OCI-LY7 (cell line): ENCODE measurements at regions not wholly inside any gene's neighbourhood (a gene's known extent, or its start where the extent isn't known, plus 50 kb on each side); places are given as distances from the start of the nearest gene placed in this dataset. TPM values are rescaled to one million over a fixed set of nuclear protein-coding genes. Genes with fewer than 3 reads are reported as not detected.

Experiments
- BruUV-seq: library from RNA; stranded (reverse); fragments of 400-500 nt; replicated peaks from 2 replicates; lab custom pipeline; 2021; lab: Mats Ljungman, UMichigan
- CTCF ChIA-PET: fragments of 300-600 bp; sonication (Branson Sonifier 250); formaldehyde crosslinking; loops from one replicate; lab custom pipeline; 2022; ENCODE audit warnings: antibody characterized with exemption; ENCODE audit not compliant: unreplicated experiment; lab: Charles Lee
- POLR2A ChIA-PET: fragments of 300-600 bp; sonication (Branson Sonifier 250); formaldehyde crosslinking; loops from one replicate; lab custom pipeline; 2022; ENCODE audit warnings: antibody characterized with exemption; lab: Charles Lee
- DNase-seq: peaks from one replicate; pipeline ENCODE4 v3.0.0-alpha.2; 2015; ENCODE audit warnings: low spot score
- H2AFZ ChIP-seq: fragments of 200-600 bp; sonication (generic), shearing (Covaris generic); 2 replicates; pipeline ENCODE4 v1.6.1; 2014; ENCODE audit warnings: mild to moderate bottlenecking, antibody characterized with exemption, low read length, moderate library complexity
- H3K27ac ChIP-seq: fragments of 200-600 bp; sonication (generic); 2 replicates; pipeline ENCODE4 v1.5.1; 2014; ENCODE audit warnings: mixed run types, low read depth, mild to moderate bottlenecking, moderate library complexity, low read length, inconsistent platforms; ENCODE audit not compliant: poor library complexity, severe bottlenecking
- H3K36me3 ChIP-seq: fragments of 200-600 bp; sonication (generic); 2 replicates; pipeline ENCODE4 v1.6.1; 2014; ENCODE audit warnings: mild to moderate bottlenecking, antibody characterized with exemption, low read length, moderate library complexity, mixed read lengths; ENCODE audit not compliant: insufficient read depth
- H3K4me1 ChIP-seq: fragments of 200-600 bp; sonication (generic); 2 replicates; pipeline ENCODE4 v1.5.1; 2014; ENCODE audit warnings: mild to moderate bottlenecking, low read length; ENCODE audit not compliant: insufficient read depth, poor library complexity, severe bottlenecking
- H3K4me2 ChIP-seq: fragments of 200-600 bp; sonication (generic); 2 replicates; pipeline ENCODE4 v1.6.1; 2014; ENCODE audit warnings: mild to moderate bottlenecking, low read length
- H3K4me3 ChIP-seq: fragments of 200-600 bp; sonication (generic); 2 replicates; pipeline ENCODE4 v1.5.1; 2014; ENCODE audit warnings: mild to moderate bottlenecking, low read depth, low read length; ENCODE audit not compliant: poor library complexity, severe bottlenecking
- H3K79me2 ChIP-seq: fragments of 200-600 bp; sonication (generic); 2 replicates; pipeline ENCODE4 v1.6.1; 2016; ENCODE audit warnings: low read depth, mild to moderate bottlenecking, low read length, moderate library complexity, mixed read lengths; ENCODE audit not compliant: insufficient read depth
- H3K9me2 ChIP-seq: fragments of 200-600 bp; sonication (generic); 2 replicates; pipeline ENCODE4 v1.6.1; 2016; ENCODE audit warnings: mild to moderate bottlenecking, low read length, mixed read lengths; ENCODE audit not compliant: insufficient read depth
- H3K9me3 ChIP-seq: fragments of 200-600 bp; sonication (generic); 2 replicates; pipeline ENCODE4 v1.6.1; 2014; ENCODE audit warnings: mild to moderate bottlenecking, mixed run types, low read length, mixed read lengths
- H4K20me1 ChIP-seq: fragments of 200-600 bp; sonication (generic); 2 replicates; pipeline ENCODE4 v1.6.1; 2014; ENCODE audit warnings: mild to moderate bottlenecking, antibody characterized with exemption, low read length, moderate library complexity, mixed read lengths; ENCODE audit not compliant: insufficient read depth
- EZH2phosphoT487 ChIP-seq: fragments of 200-600 bp; sonication (generic); IDR thresholded peaks from 2 replicates; pipeline ENCODE4 v1.6.1; 2018; ENCODE audit warnings: low read depth, borderline replicate concordance, mild to moderate bottlenecking, mixed run types, antibody characterized with exemption, low read length, moderate library complexity, mixed read lengths
- intact Hi-C: fragments of 100-400 bp; cut with micrococcal nuclease; formaldehyde crosslinking; loops from one replicate; pipeline ENCODE4 v1.10.0; 2022; ENCODE audit not compliant: unreplicated experiment
- small RNA-seq: library from RNA; depleted of rRNA; stranded (forward); fragments of <200 nt; gene quantifications from one replicate; pipeline ENCODE3, GENCODE V24; 2014
- TF ChIP-seq, protein P1 (sequence below): fragments of 200-600 bp; sonication (generic); conservative IDR thresholded peaks from 2 replicates; pipeline ENCODE4 v1.5.1; 2014; ENCODE audit warnings: mild to moderate bottlenecking, antibody characterized with exemption, low read length, moderate library complexity, mixed read lengths

DNA sequence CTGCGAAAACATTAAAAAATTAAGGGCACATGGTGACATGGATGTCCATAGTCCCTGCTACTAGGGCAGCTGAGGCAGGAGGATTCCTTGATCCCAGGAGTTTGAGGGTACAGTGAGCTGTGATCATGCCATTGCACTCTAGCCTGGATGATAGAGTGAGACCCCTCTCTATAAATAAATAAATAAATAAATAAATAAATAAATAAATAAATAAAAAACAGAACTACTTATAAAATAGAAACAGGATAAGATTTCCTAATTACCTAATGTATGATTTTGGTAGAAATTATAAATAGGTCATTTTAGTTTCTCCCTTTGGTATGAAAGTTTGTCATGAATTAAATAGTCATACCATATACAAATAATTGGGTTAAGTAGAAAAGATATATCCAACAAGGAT is 916.2 kb downstream of the GRIK2 start:
- POLR2A ChIA-PET: interaction anchor here (0.7 kb wide), 1 partner anchor 454 kb away, joined by 3 read pairs; no protein-coding TSS in a partner anchor

DNA sequence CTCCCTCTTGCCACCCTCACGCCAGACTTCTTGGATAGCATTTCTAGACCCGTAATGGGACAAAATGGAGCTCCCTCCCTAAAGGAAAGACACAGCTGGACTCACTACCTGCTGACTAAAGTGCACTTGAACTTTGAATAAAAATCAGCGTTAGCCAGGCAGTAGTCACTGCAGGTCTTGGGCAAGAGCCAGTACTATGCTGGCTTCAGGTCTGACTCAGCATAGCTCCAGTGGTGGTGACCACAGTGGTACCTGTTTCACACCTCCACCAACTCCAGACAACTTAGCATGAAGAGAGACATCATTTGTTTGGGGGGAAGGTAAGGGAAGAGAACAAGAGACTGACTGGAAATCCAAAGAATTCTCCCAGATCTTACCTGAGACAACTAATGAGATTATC is 906.8 kb downstream of the GRIK2 start:
- H3K27ac ChIP-seq: no peak overlapping the region
- no peak overlapping the region for H3K4me2 ChIP-seq
- H3K9me2 ChIP-seq: no peaks in the 10 kb centered on the region
- H4K20me1 ChIP-seq: no peaks in the 10 kb centered on the region
- H3K9me3 ChIP-seq: no peaks in the 10 kb centered on the region
- no peaks in the 10 kb centered on the region for H3K4me1 ChIP-seq
- BruUV-seq: no TSS peak
- no peak for DNase-seq
- H2AFZ ChIP-seq: no peak overlapping the region
- ChIA-PET POLR2A (no interaction called here), CTCF (no interaction called here)
- TF ChIP-seq, protein P1, sequence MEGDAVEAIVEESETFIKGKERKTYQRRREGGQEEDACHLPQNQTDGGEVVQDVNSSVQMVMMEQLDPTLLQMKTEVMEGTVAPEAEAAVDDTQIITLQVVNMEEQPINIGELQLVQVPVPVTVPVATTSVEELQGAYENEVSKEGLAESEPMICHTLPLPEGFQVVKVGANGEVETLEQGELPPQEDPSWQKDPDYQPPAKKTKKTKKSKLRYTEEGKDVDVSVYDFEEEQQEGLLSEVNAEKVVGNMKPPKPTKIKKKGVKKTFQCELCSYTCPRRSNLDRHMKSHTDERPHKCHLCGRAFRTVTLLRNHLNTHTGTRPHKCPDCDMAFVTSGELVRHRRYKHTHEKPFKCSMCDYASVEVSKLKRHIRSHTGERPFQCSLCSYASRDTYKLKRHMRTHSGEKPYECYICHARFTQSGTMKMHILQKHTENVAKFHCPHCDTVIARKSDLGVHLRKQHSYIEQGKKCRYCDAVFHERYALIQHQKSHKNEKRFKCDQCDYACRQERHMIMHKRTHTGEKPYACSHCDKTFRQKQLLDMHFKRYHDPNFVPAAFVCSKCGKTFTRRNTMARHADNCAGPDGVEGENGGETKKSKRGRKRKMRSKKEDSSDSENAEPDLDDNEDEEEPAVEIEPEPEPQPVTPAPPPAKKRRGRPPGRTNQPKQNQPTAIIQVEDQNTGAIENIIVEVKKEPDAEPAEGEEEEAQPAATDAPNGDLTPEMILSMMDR: no peak
- TF ChIP-seq EZH2phosphoT487: no peak
- H3K79me2 ChIP-seq: no peaks in the 10 kb centered on the region
- H3K4me3 ChIP-seq: no peak overlapping the region
- intact Hi-C loops: no loop called here
- H3K36me3 ChIP-seq: no peaks in the 10 kb centered on the region

More for the DNA sequence above, 916.2 kb downstream of the GRIK2 start:
- Histone ChIP-seq H4K20me1 (no peaks in the 10 kb centered on the region), H3K4me1 (no peaks in the 10 kb centered on the region), H3K9me3 (no peaks in the 10 kb centered on the region), H3K4me2 (no peak overlapping the region), H3K9me2 (no peaks in the 10 kb centered on the region), H3K36me3 (no peaks in the 10 kb centered on the region), H3K4me3 (no peak overlapping the region), H3K27ac (no peak overlapping the region), H3K79me2 (no peaks in the 10 kb centered on the region), H2AFZ (no peak overlapping the region)
- intact Hi-C loops: no loop called here
- CTCF ChIA-PET: no interaction called here
- no TSS peak for BruUV-seq
- no peak for DNase-seq
- TF ChIP-seq, protein P1: no peak
- no peak for TF ChIP-seq EZH2phosphoT487

DNA sequence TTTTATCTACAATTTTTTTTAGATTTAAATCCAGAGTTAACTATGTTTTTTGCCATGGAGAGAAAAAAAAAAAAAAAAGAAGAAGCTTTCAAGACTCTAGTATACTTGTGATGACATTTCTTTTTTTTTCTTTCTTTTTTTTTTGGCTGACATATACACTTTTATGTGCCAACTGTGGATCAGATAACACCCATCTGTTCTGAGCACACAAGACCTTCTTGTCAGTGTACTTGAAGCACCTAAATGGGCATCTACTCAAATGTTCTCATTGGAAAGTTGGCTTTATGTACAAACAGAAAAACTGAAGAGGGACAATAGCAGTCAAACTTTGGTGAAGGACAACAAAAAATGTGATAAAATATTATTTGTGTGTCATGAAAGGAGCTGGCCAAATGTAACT is 904.5 kb downstream of the GRIK2 start:
- H2AFZ ChIP-seq: no peak overlapping the region
- ChIA-PET CTCF (no interaction called here), POLR2A (interaction anchor here (0.6 kb wide), 1 partner anchor 1318 kb away, joined by 3 read pairs; no protein-coding TSS in a partner anchor)
- BruUV-seq: no TSS peak
- DNase-seq: no peak
- H3K36me3 ChIP-seq: no peaks in the 10 kb centered on the region
- no peak overlapping the region for H3K27ac ChIP-seq
- no peak overlapping the region for H3K4me2 ChIP-seq
- H3K4me1 ChIP-seq: no peaks in the 10 kb centered on the region
- H3K9me3 ChIP-seq: no peaks in the 10 kb centered on the region
- no peaks in the 10 kb centered on the region for H3K9me2 ChIP-seq
- TF ChIP-seq, protein P1: no peak
- TF ChIP-seq EZH2phosphoT487: no peak
- no peaks in the 10 kb centered on the region for H3K79me2 ChIP-seq
- no peaks in the 10 kb centered on the region for H4K20me1 ChIP-seq
- no peak overlapping the region for H3K4me3 ChIP-seq
- intact Hi-C loops: no loop called here

Small RNA genes lying in the stretch of these regions (small RNA-seq; reads per million reads assigned to genes)
- gene RF00438: not detected
